HG02678 (cell line): ENCODE measurements at regions not wholly inside any gene's neighbourhood (a gene's known extent, or its start where the extent isn't known, plus 50 kb on each side); places are given as distances from the start of the nearest gene placed in this dataset.
"Not testable (repeated sequence)": the region's sequence is repeated elsewhere in the genome, so short reads cannot be mapped to it uniquely, and the experiment has no call there.

Source experiments
- ATAC-seq: cut with Tn5 transposase; IDR thresholded peaks from one replicate; pipeline ENCODE4 v1.9.1; 2021; ENCODE audit warnings: mild to moderate bottlenecking, moderate library complexity; ENCODE audit not compliant: unreplicated experiment

GRCh38 chr16:8453359-8453758 is 137.0 kb downstream of the TMEM114 start:
- ATAC-seq, result no peak

DNA sequence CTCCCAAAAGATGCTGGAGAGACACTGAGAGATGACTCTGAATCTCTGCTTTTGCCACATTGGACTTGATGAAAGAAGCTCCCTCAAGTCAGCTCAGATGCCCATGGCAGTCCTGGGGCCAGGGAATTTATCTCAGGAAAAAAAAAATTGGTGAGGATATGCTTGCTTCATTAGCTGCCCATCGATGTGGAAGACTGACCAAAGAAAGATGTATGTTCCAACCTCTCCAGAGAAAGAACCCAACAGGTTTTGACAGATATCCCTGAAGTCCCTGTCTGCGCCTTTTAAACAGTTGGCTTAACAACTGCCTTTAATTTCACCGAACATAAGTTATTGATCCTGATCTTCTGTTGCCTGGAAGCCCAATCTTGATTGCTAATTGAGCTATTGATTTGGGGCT is 137.4 kb downstream of the TMEM114 start:
- no peak for ATAC-seq

DNA sequence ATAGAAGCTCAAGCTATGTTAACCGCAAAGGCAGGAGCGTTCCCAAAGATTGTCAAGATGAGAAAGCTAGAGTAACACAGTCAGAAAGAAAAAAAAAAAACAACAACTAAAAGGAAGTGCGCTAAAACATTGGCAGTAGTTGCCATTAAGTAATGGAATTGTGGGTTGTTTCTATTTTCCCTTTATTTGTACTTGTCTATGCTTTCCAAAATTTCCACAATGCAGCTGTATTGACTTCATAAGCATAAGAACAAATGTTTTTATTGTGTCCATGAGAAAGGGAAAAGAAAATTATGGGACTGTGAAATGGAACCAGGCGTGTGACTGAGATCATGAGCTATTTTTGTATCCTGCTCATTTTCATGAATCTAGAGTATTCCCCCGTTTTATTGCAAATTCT is 153.4 kb downstream of the TMEM114 start:
- ATAC-seq, result no peak

DNA sequence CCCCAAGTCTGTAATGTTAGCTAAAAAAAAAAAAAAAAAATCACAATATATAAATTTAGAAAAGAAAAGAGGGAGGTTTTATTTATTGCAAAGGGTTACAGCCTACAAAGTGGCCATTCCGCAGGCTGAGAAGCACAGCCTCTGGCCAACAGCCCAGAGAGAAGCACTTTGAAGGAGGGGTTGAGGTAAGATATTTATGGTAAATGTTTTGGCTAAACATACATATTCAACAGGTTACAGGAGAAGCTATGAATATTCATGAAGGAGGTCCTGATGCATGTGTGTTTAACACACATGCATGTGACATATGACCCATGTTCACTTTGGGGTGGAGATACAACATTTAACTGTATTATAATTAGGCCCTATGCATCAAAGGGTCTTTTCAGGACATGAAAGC is 158.5 kb downstream of the TMEM114 start:
- ATAC-seq, result no peak

- ATAC-seq, result no peak
These were observed 159.9 kb downstream of the TMEM114 start for GRCh38 chr16:8430401-8430800.

DNA sequence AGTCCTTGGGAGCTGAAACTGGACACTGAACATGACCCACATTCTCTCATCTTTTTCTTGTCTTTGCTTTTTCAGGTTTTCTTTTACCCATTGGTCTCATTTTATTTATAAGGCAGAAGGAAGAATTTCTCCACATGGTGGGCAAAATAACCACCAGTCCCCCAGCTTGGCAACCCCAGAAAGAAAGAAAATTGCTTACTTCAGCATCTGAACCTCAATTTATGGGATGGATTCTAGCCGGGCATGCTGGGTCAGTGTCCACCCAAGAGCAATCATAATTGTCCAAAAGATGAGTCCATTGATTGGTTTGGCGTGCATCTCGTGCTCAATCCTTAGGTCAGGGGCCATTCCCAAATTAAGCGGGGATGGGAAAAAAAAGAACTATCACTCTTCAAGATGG is 163.7 kb downstream of the TMEM114 start:
- ATAC-seq, result no peak

GRCh38 chr16:8417145-8417544 is 173.2 kb downstream of the TMEM114 start:
- ATAC-seq, result no peak

GRCh38 chr16:8408855-8409567 is 181.3 kb downstream of the TMEM114 start:
- ATAC-seq, result no peak

- no peak for ATAC-seq
These were observed 183.0 kb downstream of the TMEM114 start for GRCh38 chr16:8407351-8407750.

DNA sequence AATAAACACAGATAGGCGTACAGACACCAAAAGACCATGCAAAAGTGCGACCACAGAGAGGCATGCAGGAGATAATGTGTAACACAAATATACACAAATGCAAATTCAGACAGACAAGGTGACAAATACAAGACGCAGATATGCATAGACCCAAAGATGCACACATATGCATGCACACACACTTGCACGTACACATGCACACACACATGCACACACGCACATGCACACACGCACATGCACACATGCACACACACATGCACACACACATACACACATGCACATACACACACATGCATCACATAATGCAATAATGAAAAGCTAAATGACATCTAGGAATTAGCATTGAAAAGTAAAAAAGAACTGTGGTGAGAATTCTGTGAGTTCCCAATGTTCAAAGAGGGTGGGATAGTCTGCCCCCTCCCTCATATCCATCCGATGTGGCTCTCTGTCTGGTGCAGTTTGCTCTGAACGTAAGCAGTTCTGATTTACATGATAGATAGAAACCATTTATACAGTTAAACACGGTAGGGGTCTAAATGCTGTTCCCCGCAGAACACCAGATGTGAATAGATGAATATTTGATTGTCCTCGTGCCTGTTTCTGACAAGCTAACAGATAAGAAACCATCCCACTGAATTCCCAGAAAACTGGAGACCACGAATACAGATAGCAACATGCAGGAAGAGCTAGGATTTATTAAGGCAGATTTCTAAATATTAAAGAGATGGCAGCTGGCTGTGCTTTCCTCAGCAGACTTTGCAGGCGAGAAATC is 186.1 kb downstream of the TMEM114 start:
- no peak for ATAC-seq

DNA sequence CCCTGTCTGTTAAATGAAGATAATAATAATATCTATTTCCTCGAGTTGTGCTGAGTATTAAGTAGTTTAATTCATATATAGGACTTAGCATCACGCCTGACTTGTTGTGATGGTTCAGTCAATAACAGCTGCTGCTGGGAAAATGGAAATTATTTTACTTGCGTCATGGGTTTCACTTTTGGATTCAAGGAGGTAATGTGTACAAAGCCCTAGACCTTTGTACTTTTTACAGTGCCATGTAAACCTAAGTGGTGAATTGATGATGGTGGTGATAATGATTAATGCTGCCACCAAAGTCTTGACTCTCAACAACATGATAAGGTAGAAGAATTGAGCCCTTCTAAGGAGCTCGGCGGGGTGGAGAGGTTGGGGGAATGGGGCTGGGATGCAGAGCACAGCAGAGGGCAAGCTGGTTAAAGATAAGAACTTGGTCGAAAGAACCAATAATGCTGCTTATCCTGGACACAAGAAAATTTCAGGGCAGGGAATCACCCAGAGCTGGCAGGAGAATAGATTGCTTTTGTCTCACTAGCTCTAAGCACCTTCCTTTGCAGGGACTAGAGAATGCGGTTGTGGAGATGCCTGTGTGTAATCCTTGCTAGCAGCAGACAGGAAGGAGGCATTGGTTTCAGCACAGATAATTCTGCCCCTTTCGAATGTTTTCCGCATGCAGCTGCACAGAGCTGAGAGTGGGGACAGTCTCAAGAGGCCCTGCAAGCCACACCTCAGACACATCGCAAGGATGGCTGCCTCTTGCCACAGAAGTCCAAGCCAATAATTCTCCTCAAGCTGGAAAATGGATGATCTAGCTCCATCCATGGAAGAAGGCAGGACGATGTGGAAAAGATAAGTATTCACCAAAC is 187.1 kb downstream of the TMEM114 start:
- no peak for ATAC-seq

- not testable (repeated sequence) for ATAC-seq
These were observed 189.6 kb downstream of the TMEM114 start for GRCh38 chr16:8400683-8401082.

- no peak for ATAC-seq
These were observed 191.8 kb downstream of the TMEM114 start for GRCh38 chr16:8398548-8398947.

- no peak for ATAC-seq
These were observed 193.1 kb downstream of the TMEM114 start for GRCh38 chr16:8397223-8397622.

- no peak for ATAC-seq
These were observed 193.8 kb downstream of the TMEM114 start for GRCh38 chr16:8396463-8396862.

GRCh38 chr16:8391257-8391656 is 199.1 kb downstream of the TMEM114 start:
- no peak for ATAC-seq

GRCh38 chr16:8388684-8389083 is 201.6 kb downstream of the TMEM114 start:
- ATAC-seq, result no peak

- ATAC-seq, result no peak
These were observed 208.5 kb downstream of the TMEM114 start for GRCh38 chr16:8381814-8382213.

DNA sequence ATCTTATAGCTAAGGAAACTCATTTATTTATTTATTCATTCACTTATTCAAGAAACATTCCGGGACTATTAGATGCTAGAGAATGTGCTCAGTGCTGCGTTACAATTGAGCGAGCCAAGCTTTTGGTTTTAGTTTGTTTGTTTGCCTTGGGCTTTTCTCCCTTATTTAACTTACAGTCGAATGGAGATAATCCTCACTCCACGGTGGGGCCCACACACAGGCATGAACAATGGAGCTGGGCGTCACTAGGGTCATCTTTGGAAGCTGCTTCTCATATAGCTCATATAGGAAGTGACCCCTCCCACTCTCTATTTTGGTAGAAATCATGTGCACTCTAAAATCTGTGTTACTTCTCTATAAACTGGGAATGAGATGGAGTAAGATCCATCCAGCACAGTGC is 210.0 kb downstream of the TMEM114 start:
- ATAC-seq, result no peak

- no peak for ATAC-seq
These were observed 212.4 kb downstream of the TMEM114 start for GRCh38 chr16:8377864-8378263.

DNA sequence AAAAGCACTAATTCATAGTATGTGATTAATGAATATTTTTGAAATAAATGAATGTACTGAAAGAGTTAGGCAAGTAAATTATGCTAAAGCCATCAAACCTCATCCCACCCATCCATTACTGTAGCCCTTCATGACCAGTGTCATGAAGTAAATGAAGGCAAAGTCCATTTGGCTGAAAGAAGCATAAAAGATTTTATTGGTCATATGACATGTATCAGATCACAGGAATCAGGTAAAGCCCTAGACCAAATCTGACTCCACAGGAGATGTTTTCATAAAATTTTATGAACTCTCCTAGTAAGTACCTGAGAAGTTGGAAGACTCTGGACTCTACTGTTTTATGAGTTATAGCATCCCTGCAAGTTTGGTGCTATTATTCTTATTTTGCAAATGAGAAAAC is 213.5 kb downstream of the TMEM114 start:
- no peak for ATAC-seq

- no peak for ATAC-seq
These were observed 213.9 kb downstream of the TMEM114 start for GRCh38 chr16:8376430-8376829.
